Suprapubic skin (tissue), 2 donors: ENCODE measurements at regions not wholly inside any gene's neighbourhood (a gene's known extent, or its start where the extent isn't known, plus 50 kb on each side); places are given as distances from the start of the nearest gene placed in this dataset.

Experiments
- EP300 ChIP-seq: sonication (generic); formaldehyde crosslinking; IDR thresholded peaks from one replicate; pipeline ENCODE4 v1.6.1; 2017; ENCODE audit warnings: antibody characterized with exemption
- POLR2A ChIP-seq, 2 donors: fragments of 450-650 bp; IDR thresholded peaks; one replicate each; pipeline ENCODE4 v1.6.1; 2017; ENCODE audit warnings: antibody characterized with exemption in 2 of 2, mild to moderate bottlenecking in 2 of 2, moderate library complexity in 2 of 2

GRCh38 chr3:163838769-163839168 is 1239.5 kb downstream of the SI start:
- TF ChIP-seq POLR2A (IDR thresholded peaks at IDR 0.05) (no peak), EP300 (no peak)
